ENCODE measurements at regions not wholly inside any gene's neighbourhood (a gene's known extent, or its start where the extent isn't known, plus 50 kb on each side); places are given as distances from the start of the nearest gene placed in this dataset.
"Not testable (repeated sequence)": the region's sequence is repeated elsewhere in the genome, so short reads cannot be mapped to it uniquely, and the experiment has no call there.

DNA sequence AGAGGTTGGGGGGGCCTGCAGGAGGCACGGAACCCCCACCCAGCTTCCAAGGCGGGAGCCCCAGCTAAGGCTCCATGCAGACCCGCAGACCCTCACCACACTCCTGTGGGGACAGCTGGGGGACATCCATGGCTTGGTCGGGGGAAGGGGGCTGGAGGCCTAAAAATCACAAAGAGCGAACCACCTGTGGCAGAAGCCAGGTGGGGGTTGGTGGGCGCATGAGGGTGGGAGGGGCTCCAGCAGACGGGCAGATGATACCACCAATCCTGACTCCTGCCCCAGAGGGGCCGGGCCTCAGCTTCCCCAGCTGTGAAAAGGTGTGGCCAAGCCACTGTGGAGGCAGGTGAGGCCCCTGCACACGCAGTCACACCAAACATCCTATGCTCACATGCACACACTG is 111.6 kb downstream of the FAM53A start:
- no peak for DNase-seq

DNA sequence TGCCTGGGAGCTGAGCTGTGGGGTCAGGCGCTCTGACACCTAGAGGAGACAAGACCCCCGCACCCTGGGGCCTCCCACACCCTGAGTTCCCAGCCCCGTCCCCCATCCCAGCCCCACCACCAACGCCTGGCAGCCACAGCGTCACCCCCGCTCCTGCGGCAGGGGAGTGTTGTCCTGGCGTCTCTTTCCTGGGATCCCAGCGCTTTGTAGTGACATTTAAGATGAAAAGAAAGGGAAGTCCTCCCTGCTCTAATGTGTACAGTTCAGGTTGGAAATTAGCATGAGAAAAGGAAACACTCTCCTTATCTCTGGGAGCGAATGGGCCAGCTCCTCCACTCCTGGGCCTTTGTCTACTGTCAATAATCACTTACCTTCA is 112.1 kb downstream of the FAM53A start:
- DNase-seq, result no peak

DNA sequence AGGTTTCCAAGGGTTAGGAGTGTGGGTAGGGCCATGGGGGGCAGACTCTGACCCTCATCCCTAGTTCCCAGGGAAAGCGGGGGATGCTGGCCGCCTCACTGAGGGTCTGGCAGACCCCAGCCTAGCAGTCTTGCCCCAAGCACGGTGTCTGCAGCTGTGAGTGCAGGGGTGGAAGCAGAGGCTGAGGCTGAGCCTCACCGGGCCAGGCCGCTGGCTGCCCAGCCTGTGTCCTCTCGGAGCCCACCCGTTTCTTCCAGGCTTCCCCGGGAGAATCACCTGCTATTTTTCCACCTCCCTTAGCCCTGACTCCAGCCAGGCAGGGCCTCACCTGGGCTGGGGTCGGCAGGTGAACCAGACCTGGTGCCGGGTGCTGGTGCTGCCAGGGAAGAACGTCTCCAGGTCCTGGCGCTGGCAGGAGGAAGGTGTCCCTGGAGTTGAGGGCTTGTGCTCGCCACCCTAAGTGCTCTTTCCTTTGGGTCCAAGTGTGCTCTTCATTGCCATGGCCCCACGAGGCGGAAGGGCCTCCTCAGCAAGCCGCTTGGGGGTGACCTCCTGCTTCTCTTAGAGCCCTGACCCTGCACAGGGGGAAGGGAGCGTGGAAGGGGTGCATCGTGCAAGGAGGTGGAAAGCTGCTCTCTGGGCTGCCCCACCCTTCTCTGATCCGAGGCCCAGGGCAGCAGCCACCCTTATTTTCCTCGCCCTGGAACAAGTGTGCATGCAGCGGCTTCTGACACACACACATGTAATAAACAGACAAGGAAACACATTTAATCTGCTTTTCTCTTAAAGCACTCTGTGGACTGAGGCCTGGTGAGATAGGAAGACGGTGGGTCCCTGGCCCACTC is 112.7 kb downstream of the FAM53A start:
- no peak for DNase-seq

DNA sequence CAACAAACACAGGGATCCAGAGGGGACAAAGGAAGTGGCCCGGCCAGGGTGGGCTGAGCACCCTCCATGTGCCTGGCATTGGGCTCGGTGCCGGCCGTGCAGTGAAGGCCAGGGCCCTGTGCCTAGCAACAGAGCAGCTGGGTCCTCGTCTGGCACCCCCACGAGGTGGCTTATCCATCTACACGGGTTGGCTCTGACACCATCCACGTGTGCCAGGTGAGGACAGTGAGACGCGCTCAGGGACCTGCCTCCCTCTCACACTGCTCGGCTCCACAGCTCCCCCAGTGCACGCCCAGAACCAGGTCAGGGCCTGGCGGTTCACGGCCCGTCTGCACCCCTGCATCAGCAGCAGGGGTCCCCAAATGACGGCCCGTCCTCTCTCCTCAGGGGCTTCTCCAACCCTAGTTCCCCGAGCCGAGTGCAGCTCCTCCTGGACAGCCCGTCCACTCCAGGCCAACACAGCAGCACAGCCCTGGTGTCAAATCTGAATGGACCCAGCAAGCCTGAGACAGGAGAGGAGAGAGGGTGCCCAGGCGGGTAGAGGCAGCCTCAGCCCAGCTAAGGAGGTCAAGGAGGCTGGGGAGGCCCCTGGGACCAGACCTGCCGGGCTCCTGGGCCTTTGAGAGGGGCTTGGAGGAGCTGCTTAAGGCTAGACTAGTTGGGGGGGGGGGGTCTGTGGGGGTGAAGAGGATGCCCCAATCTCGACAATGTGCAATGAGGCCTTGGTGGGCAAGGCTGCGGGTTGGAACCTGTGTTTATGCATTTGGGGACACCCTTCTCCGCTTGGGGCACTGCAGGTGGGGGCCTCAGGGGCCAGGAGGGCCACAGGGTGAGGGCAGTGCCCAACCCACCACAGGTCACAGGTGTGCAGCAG is 113.6 kb downstream of the FAM53A start:
- no peak for DNase-seq

DNA sequence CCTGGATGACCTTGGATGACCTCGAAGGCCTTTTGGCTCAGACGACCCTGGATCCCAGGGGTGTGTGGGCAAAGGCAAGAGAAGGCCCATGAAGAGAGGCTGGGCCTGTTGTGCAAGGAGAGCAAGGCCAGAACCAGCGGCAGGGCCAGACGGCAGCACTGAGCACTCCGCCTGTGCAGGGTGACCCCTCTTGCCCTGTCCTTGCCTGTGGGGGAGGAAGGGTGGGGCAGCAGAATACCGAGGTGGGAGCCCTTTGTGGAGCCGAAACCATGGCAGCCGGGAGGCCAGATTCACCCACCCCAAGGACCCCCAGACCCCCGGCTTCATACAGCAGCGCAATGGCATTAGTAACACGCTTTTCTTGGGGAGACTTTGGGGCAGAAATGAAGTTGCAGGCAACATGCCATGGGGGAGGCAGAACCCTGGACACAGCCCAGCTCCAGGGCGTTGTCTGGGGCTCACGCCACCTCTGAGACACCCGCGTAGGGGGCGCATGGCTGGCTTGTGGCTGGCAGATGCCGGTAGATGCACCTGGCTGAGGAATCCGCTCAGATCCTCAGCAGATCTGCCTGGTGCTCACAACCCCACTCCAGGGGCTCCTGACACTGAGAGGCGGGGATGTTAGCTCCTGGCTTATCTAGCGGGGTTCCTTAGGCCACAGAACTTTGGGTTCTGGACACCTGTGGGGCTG is 114.5 kb downstream of the FAM53A start:
- no peak for DNase-seq

DNA sequence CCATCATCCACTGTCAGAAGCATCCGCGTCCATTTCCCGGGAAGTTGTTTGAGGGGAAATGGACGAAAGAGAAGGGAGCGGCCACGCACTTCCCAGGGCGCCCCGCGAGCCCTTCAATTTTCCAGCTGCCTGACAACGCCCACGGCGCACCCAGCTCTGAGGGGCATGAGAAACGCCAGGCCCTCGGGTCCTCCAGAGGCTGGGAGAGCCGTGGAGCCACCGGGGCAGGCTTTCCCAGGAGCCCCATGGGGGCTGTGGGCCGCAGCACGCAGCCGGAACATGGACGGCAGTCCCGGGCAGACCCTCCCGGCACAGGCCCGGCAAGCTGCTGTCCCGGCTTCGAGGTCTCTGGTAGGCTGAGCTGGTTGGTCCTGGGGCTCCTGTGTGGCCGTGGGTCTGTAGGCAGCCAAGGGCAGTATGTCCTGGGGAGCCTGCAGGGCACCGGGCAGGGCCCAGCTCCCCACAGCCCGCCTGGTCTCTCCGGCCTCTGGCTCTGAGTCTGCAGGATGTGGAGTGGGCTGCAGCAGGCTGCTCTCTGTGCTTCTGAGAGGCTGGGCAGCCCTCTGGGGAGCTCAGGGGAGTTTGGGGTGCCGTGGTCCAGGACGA is 115.2 kb downstream of the FAM53A start:
- DNase-seq, result no peak

DNA sequence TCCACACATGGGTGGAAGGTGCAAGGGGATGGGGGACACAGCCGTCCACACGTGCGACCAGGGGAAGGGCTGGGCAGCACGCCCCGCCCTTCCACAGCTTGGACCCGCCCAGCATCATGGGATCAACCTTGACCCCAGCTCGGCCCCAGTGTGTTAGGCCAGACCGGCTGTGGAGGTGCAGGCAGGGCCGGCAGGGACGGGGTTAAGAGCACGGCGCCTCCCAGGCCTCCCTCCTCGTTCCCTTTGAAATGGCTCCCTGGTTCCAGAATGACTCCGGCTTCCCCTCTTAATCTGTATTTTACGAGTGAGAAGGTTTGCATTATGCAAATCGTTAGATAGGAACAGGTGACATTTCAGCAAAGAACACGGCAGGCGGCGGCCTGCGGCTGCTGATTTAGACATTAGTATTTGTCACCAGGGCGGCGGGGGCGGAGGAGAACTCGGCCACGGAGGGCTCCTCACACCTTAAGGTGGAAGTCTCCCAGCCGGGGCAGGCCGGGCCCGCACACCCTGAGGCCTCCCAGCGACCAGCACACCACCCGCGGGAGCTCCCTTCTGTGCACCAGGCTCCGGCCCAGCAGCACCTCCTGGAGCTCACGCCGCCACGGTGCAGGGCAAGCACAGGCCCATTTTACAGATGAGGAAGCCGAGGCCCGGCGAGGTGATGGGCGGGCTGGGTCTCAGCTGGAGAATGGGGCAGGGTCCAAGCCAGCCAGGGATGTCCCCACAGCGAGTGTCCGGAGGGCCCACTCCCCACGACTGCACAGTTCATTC is 116.1 kb downstream of the FAM53A start:
- DNase-seq, result no peak

DNA sequence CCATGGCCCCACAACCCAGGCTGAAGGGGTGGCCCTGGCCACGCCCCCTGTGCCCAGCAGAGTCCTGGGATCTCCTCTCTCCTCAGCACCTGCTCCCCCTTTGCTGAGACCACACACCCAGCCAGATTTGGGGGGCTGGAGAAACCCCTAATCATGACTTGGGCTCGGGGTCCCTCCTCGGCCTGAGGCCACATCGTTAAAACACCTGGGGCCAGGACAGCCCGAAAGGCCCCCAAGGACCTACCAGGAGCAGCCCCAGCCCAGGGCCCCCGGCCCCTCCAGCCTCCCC is 116.7 kb downstream of the FAM53A start:
- DNase-seq, result no peak

DNA sequence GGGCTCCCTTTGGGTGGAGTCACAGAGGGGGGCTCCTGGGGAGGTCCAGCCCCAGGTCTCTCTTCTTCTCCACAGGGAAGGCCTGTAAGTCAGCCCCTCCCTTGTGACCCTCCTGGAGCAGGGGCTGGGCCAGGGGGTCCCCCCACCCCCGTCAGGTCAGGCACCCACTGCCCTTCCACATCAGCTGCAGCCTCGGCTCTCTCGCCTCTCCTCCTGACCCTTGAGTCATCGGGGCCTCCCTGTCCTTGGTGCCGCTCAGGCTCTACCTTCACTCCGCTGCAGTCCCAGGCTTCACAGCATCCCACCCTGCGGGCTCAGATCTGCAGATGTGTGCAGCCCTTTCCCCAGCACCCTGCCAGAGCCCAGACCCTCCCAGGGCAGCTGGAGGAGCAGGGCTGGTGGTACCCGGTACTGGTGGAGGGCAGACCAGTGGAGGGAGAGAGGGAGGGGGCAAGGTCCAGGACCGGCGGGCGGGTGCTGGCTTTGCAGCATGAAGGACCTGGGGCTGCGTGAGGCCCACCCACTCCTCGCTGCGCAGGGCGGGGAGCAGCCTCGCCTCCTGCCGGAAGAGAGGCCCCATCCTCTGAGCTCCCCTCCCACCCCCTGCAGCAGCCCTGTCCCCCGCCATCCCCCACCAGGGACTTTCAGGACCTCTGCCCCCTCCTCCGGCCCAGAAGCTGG is 117.1 kb downstream of the FAM53A start:
- no peak for DNase-seq

DNA sequence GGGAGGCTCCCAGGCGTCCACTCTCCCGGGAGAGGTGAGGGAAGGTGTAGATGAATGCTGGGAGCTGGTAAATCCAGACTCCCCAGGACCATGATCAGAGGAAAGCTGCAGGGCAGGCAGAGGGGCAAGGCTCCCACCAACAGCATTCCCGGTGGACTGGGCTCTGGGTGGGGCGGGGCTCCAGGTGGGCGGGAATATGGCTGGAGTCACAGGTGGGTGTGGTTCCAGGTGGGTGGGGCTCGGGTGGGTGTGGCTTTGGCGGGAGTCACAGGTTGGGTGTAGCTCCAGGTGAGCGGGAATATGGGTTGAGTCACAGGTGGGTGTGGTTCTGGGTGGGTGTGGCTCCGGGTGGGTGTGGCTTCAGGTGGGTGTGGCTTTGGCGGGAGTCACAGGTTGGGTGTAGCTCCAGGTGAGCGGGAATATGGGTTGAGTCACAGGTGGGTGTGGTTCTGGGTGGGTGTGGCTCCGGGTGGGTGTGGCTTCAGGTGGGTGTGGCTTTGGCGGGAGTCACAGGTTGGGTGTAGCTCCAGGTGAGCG is 117.7 kb downstream of the FAM53A start:
- not testable (repeated sequence) for DNase-seq

DNA sequence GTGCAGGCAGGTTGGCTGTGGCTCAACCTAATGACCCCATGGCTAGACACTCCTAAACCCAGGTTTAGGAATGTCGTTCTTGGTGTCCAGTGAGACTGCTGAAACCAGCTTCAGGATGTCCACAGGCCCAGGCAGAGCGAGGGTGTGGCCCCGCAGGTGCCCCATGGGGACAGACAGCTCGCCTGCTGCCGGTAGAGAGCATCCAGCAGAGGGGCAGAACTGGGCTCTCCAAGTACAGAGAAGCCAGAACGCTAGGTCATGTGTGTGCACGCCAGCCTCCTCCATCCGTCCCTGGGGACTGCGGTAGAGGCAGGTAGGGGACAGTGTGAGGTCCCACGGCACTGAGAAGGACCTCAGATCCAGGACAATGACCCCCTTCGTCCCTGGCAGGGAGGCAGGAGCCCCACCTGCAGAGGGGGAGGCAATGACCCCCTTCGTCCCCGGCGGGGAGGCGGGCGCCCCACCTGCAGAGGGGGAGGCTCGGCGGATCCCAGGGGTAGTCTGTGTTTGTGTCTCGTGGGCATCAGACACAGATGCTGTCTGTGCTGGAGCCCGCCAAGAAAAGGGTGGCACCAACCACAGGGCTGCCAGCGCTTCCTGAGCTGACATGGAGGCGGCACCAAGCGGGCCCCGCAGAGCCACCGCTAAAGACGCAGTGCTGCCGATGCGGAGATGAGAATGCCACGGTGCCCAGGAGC is 118.4 kb downstream of the FAM53A start:
- no peak for DNase-seq

DNA sequence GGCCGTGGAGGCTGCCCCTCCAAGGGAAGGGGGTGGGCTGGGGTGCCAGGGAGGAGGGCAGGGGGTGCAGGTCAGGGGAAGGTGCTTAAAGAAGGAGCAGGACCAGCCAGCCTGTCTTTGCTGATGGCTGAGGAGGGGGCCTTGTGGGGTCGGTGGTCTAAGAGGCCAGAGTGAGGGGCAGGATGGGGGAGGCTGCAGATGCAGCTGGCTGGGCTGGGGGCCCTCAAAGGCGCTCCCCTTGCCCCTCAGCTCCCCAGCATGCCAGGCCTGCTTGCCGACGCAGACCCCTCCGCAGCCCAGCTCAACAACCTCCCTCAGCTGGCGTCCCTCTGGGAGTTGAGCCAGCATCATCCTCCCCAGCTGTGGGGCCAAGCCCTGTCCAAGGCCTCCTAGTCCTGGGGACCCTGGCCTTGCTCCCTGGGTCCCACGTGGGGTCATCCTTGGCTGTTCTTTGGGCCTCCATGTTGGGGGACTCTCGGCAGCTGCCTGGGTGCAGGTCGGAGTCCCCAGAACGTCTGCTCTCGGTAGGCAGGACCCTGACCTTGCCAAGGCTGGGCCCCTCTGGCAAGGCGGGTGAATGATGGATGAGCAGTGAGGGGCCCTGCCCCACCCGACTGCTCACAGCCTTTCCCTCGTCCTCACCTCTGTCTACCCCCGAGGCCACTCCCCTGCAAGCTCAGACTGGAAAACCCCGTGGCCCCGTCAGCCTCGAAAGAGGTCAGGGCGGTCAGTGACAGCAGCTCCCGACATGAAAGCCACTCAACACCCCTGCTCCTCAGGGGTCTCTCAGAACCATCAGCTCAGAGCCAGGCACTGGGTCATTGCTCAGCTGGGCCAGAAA is 119.4 kb downstream of the FAM53A start:
- DNase-seq, result no peak

DNA sequence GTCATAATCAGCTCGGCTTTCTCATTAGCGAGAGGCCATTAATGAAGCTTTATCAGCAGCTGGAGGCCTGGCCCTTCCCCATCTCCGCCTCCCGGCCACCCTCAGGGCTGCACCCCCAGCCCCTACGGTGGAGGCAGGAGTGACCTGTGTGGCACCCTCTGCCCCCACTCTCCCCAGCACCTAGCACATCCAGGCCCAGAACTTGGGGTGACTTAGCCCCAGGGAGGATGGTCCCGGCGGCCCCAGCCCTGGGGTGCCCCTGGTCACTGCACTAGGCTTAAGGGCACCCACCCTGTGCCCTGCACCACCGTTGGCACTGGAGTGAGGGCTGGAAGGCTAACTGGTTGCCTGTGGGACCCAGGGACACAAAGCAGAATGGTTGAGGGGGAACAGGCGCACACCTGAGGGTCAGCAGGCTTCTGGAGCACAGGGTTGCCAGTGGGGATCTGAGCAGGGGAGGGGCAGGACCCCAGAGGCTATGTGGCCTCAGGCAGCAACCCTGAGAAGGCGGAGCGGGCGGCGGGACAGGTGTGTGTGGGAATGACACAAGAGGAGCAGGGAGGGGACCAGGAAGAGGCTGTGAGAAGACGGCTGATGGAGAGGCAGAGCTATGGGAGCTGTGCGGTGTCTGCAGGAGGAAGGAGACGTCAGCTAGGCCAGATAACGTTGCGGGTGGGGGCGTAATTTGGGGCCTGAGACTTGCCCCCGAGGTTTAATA is 120.2 kb downstream of the FAM53A start:
- no peak for DNase-seq

DNA sequence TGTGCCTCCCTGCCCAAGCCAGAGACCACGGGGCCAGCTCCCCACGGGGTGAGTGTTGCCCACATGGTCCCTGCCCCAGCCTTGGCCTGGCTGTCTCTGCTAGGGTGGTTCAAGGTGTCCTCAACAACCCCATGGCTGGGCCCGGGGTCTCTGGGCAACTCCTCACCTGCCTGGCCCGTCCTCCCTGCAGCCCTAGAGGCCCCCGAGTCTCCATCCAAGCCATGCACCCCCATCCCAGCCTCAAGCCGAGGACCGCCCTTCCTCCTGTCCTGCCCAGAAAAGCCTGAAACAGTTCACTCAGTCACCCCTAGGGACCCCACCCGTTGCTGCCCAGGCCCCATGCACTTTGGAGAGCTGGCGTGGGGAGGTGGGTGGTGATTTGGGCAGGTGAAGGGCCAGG is 120.9 kb downstream of the FAM53A start:
- DNase-seq, result no peak

DNA sequence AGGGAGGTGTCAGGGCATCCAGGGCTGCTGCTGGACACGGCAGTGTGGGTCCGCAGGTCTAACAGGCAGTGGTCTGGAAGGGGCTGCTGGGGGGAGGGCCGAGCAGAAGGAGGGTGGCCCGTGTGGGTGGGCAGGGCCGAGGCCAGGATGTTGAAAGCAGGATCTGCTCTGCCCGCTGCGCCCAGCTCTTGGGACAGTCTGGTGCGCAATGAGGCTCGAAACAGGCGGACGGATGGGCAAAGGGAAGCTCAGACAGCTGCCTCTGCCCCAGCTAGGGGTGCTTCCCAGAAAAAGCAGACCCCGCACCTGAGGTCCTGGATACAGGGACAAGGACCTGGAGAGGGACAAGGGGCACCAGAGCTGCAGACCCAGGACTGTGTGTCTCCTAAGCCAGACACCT is 121.3 kb downstream of the FAM53A start:
- DNase-seq, result no peak

DNA sequence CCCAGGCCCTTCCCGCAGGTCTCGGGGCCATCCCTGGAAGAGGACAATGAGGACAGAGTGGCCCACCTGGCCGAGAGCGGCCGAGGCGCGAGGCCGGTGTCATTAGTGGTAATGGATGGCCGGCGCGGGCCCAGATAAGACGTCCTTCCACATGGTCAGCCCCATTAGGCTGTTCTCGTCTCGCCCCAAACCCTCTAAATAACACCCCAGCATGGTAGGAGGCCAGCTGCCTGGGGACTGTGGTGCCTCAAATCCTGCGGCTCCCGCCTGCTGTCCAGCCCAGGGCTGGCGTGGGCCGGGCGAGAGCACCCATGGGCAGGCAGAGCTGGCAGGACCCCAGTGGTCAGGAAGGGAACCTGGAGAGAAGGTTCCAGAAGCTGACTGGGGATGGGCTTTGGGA is 121.7 kb downstream of the FAM53A start:
- DNase-seq, result no peak

DNA sequence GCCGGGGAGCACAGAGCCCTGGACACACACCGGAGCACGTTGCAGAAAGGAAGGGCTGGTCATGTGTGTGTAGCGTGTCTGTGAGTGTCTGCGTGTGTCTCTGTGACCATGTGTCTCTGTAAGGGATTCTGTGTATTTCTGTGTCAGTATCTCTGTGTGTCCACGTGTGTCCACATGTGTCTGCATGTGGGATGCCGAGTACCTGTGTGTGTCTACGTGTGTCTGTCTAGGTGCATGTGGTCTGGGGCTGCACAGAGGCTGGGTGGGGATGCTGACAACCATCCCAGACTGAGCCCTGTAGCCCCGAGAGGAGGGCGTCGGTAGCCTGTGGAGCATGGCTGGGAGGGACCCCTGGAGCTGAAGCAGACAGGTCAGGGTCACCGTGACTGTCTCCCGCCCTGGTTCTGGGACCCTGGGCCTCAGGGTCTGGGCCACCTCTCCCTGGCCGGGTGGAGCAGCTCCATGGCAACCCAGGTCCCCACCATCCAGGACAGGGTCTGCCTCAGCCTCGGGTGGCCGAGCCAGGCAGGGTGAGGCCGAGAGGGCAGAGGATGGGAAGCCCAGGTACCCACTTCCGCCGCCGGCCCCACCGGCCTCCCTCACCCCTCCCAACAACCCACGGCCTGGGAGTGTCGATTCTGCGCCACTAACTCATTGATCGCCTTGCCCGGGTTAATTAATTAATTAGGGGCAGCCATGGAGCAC is 122.7 kb downstream of the FAM53A start:
- no peak for DNase-seq

DNA sequence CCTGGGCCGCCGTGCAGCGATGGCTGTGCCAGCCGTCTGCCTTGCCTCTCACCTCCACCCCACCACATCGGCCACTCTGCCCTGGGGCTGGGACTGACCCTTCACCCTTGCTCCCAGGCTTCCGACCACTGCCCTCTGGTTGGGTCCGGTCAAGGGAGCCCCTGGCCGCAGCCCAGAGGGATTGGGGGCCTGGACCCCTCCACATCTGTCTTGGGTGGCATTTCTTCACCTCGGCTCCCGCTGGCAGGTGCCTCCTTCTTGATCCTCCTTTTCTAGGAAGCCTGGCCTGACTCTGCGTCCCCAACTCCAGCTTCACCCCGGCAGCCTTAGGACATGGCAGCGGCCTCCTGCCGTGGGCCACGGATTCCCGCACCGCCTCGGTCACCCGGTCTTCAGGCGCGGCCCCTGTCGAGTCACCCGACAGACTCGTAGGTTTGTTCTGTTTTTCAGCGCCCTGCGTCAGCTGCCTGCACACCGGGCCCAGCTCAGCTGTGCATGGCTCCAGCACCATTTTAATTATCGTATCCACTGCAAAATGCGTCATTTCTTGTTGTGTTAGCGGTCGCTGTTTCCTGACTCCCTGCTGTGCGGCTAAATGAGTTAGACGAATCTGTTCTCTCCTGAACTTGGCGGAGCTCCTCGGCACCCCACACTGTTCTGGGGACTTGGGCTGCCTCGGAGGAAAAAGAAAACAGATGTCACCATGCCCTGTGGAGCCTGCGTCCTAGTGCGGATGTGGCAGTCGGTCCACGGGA is 124.0 kb downstream of the FAM53A start:
- DNase-seq, result no peak
